GM18511 (cell line): ENCODE measurements at regions not wholly inside any gene's neighbourhood (a gene's known extent, or its start where the extent isn't known, plus 50 kb on each side); places are given as distances from the start of the nearest gene placed in this dataset.
"Not testable (repeated sequence)": the region's sequence is repeated elsewhere in the genome, so short reads cannot be mapped to it uniquely, and the experiment has no call there.

Source experiments
- ATAC-seq: cut with Tn5 transposase; IDR thresholded peaks from one replicate; pipeline ENCODE4 v1.9.1; 2021; ENCODE audit warnings: mild to moderate bottlenecking, moderate library complexity; ENCODE audit not compliant: unreplicated experiment

DNA sequence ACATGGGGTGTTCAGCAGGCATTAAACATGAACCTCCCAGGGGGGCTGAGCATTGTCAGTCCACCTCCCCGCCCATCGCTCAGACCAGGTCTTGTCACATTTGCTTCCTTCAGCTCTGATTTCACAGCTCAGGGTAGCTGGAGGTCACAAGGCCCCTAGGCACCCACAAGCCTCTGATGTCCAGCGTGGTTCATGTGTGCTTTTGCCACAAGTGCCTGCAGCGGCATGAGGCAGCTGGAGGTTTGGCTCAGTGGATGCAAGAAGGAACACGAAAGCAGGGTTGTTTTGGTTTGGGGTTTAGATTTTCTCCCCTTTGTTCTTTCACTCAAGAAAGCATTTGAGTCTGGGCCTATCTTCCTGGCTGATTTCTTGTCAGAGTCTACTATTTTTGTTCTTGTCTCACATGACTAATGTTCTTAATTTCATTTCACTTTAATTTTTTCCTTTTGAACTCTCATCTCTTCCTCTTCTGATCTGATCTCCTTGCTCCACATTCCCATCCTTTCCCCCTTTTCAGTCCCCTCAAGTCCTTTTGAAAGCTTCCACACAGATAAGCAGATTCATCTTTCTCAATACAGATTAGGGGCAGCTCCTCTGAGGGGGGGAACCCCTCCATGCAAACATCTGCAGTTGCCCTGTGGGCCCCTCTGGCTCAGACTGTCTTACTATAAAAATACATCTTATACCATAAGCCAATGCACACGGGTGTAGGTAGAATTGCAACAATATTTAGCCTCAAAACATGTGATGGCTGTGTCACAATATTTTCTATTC, 68.1 kb upstream of the CEP85L start:
- peak; percentile 65 for ATAC-seq

- ATAC-seq: no peak
Observed at GRCh38 chr6:118718903-118719302, 67.5 kb upstream of the CEP85L start.

DNA sequence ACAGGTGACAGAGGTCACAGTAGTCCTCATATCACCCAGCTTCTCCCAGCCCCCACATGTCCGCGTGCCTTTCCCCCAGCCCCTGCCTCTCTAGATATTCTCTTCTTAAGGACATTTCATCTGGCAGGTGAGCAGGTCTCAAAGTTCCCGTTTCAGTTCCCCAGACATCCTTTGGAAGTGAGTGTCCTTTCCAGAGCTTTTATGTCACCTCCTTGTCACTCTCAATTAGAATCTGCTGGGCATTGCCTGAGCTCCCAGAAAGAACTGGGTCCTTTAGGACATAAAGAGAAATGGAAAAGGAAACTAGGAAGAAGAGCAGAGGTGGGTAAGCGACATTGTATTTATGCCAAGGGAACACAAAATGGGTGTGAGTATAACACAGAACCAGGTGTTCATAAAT, 66.9 kb upstream of the CEP85L start:
- no peak for ATAC-seq

GRCh38 chr6:118717106-118717505, 65.7 kb upstream of the CEP85L start:
- no peak for ATAC-seq

DNA sequence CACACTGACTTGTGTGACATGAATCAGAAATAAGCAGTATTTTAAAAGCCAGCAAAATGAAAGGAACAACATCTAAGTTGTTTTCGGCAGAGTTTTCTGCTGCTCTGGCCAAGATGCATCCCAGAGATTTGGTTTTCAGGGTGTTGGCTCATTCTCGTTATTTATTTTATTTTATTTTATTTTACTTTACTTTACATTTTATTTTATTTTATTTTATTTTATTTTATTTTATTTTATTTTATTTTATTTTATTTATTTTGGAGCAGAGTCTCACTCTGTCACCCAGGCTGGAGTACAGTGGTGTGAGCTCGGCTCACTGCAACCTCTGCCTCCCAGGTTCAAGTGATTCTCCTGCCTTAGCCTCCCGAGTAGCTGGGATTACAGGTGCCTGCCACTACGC, 64.5 kb upstream of the CEP85L start:
- not testable (repeated sequence) for ATAC-seq

GRCh38 chr6:118715376-118715775, 64.0 kb upstream of the CEP85L start:
- ATAC-seq: no peak

DNA sequence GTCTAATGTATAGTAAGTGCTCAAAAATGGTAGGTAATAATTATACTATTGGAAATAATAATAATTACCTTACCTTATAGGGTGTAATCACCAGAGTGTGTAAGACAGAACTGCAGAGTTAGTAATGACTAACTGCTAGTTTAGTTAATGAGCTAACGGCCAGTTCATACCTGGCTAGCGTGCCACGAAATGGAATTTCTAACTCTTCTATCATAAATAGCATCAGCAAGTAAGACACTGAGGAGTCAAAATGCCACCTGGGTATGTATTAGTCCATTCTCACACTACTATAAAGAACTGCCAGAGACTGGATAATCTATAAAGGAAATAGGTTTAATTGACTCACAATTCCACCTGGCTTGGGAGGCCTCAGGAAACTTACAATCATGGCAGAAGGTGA, 63.4 kb upstream of the CEP85L start:
- no peak for ATAC-seq

GRCh38 chr6:118712969-118713368, 61.6 kb upstream of the CEP85L start:
- no peak for ATAC-seq

DNA sequence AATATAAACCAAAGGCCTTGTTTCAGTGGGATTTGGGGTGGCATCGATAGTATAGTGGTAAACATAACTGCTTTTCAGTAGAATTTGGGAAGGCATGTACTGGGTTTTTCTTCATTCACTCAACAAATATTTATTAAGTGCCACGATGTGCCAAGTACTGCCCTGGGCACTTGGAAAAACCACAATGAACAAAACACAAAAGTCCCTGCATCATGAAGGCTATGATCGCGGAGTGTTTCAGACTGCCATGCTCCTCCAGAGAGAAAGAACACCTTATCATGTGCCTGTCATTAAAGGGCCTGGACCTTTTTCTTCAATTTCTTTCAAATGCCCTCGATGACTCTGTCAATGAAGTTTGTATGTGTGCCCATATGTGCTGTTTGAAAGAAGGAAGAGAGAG, 59.2 kb upstream of the CEP85L start:
- no peak for ATAC-seq

DNA sequence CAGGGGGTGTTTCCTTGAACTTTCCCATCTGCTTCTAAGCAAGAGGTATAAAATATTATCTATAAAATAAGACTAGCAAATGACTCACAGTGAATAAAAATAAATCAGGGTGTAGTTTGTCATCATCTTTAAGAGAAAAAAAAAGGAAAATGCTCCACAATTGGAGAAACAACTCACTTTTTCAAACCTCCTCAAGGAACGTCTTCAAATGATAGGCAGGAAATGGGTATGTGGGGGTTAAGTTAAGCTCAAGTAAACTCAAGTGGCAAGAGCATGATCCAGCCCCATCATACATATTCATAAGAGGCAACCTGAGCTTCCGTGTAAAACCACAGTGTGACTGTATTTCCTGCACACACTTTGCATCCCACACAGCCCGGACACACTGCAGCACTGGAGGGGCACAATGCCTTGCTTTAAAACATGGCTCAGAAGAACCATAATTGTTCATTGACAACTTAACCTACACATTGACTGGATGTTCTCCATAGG, 58.5 kb upstream of the CEP85L start:
- peak; percentile 90 for ATAC-seq

- peak; percentile 4 for ATAC-seq
Observed at GRCh38 chr6:118708744-118709143, 57.4 kb upstream of the CEP85L start.

- no peak for ATAC-seq
Observed at GRCh38 chr6:118708055-118708454, 56.7 kb upstream of the CEP85L start.

DNA sequence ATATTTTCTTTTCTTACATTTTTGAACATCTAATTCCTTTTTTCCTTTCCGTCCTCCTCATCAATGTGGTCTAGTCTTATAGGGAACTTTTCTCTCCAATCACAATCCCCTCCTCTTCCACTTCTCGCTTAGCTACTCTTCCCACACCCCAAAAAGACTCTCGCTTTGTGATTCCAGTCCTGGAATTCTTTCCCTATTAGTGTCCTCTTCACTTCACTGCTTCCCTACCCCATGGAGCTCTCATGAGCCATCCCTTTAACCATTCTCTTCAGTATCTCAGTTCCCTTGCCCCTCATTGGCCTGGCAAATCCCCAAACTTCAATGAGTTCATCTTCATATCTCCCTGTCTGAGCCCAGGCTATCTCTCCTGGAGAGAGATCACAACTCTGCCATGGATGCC, 55.3 kb upstream of the CEP85L start:
- ATAC-seq: no peak

DNA sequence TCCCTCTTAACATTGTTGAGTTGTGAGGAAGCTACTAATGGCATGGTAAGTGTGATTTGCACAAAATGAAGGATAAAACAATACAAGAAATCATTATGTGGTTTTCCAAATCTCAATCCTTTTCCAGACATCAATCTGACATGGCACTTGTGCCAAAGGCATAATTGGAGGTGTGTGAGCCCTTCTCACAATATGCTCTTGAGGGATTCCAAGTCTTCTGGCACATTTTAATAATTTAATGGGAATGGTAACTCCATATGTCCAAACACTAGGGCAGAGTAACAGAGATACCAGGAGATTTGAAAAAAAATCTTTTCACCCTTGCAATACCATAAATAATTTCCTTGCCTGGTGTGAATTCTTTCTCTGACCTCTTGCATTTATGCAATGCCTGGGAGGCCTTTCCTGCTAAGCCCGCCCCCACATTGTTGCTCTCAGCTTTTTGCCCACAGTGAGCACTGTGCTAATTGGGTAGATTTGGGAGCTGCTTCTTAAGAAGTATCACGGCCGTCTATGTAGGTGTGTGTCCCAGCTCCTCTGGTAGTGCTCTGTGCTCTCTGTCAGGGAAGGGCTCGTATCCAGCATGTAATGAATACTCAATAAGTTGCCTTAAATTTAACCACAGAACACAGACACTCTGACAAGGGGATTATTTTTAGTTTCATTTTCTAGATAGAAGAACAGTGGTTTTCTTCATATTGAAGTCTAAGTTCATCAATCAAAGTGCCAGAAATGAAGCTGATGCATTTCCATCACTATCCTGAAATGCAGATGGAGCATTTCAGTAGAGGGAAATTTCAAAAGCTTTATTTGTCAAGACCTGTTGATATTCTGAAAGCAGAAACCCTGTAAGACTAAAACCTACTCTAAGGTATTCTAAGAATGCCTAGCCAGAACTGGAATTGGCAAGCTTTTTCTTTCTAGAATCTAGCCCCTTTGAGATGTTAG, 54.4 kb upstream of the CEP85L start:
- peak; percentile 35 for ATAC-seq

DNA sequence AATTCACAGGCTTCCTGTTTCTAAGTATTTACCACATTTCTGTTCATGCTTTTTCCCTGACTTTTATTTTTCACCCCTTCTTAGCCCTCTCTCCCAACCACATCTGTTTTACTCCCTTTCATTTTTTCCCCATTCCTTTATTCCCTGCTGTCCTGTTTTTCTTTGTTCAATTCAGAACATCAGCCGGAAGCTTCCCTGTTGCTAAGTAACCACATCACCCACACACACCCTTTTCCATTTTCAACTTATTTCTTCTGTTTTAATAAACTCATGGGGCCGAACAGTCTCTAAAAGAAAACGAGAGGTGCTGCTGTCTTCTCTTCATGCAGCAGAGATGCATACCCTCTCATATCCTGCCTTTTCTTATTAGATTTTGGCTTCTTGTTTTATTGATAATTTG, 53.5 kb upstream of the CEP85L start:
- no peak for ATAC-seq

DNA sequence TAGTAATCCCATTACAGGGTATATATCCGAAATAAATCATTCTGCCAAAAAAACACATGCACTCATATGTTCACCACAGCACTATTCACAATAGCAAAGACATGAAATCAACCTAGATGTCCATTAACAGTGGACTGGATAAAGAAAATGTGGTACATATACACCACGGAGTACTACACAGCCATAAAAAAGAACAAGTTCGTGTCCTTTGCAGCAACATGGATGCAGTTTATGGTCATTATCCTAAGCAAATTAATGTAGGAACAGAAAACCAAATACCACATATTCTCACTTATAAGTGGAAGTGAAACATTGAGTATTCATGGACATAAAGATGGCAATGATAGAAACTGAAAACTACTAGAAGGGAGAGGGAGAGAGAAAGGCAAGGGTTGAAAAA, 49.9 kb upstream of the CEP85L start:
- not testable (repeated sequence) for ATAC-seq
